ENCODE measurements at regions not wholly inside any gene's neighbourhood (a gene's known extent, or its start where the extent isn't known, plus 50 kb on each side); places are given as distances from the start of the nearest gene placed in this dataset.

- TF ChIP-seq TCF12 (IDR thresholded peaks at IDR 0.05), result no peak
- no peak for TF ChIP-seq MAX (IDR thresholded peaks at IDR 0.05; ENCODE audit: low read depth)
- TF ChIP-seq ELF1 (IDR thresholded peaks at IDR 0.05), result no peak
Measured at GRCh38 chr2:180334514-180334913, 327.4 kb upstream of the CWC22 start (continued).

GRCh38 chr2:180328795-180329422 lies 321.8 kb upstream of the CWC22 start:
- Histone ChIP-seq H3K4me2 (no peak overlapping the region), H4K20me1 (ENCODE audit: insufficient read depth) (no peaks in the 10 kb centered on the region), H3K4me1 (ENCODE audit: control insufficient read depth in 1 of 2, insufficient read depth in 2 of 2, low read depth in 1 of 2, low read length in 1 of 2) (no peaks in the 10 kb centered on the region), H3K4me3 (ENCODE audit: low read depth in 2 of 2, low read length in 1 of 2) (no peak overlapping the region), H3F3A (replicated peaks; ENCODE audit: insufficient read depth) (no peaks in the 10 kb centered on the region), H3K27ac (ENCODE audit: low read depth in 2 of 2, low read length in 1 of 2) (no peak overlapping the region), H3K79me2 (ENCODE audit: insufficient read depth) (no peaks in the 10 kb centered on the region), H3K9me3 (no peaks in the 10 kb centered on the region), H3K9ac (no peak overlapping the region), H3K36me3 (replicated peaks in 1 of 2; ENCODE audit: control insufficient read depth in 1 of 2, insufficient read depth in 2 of 2, low read length in 1 of 2) (no peaks in the 10 kb centered on the region), H3K27me3 (ENCODE audit: insufficient read depth) (no peaks in the 10 kb centered on the region), H3K9me2 (0 out of 2 replicates have a peak, but pooled peaks cover 2% of the 10 kb centered on the region), H2AFZ (ENCODE audit: low read depth) (no peak overlapping the region)
- DNase-seq, result no peak
- CTCF ChIA-PET, result no interaction called here
- WGBS (ENCODE audit: low lambda C conversion rate), result 16% methylated on average over 1 of the region's 1 CpG
- no peak for TF ChIP-seq RXRA (IDR thresholded peaks at IDR 0.05; ENCODE audit: borderline replicate concordance, low read depth)
- no peak for TF ChIP-seq USF2 (IDR thresholded peaks at IDR 0.05; ENCODE audit: borderline replicate concordance, low read depth, low read length)
- no peak for TF ChIP-seq SIN3A (IDR thresholded peaks at IDR 0.05; ENCODE audit: borderline replicate concordance, low read depth, low read length)
- no peak for TF ChIP-seq MAX (IDR thresholded peaks at IDR 0.05; ENCODE audit: low read depth)
- TF ChIP-seq TAF1 (IDR thresholded peaks at IDR 0.05; ENCODE audit: borderline replicate concordance, low read depth, low read length), result no peak
- TF ChIP-seq TEAD4 (IDR thresholded peaks at IDR 0.05; ENCODE audit: borderline replicate concordance, insufficient read depth), result no peak
- TF ChIP-seq IRF3 (IDR thresholded peaks at IDR 0.05; ENCODE audit: low read depth, low read length), result no peak
- no peak for TF ChIP-seq RAD21 (IDR thresholded peaks at IDR 0.05; ENCODE audit: low read length)
- POLR2A ChIA-PET, result no interaction called here

GRCh38 chr2:180327185-180327584 lies 320.1 kb upstream of the CWC22 start:
- no peaks in the 10 kb centered on the region for H3F3A ChIP-seq (replicated peaks; ENCODE audit: insufficient read depth)
- POLR2A ChIA-PET, result no interaction called here
- no peak for DNase-seq
- H3K27ac ChIP-seq (ENCODE audit: low read depth in 2 of 2, low read length in 1 of 2), result no peak overlapping the region
- H3K4me3 ChIP-seq (ENCODE audit: low read depth in 2 of 2, low read length in 1 of 2), result no peak overlapping the region
- no peak overlapping the region for H3K4me2 ChIP-seq
- H3K36me3 ChIP-seq (replicated peaks in 1 of 2; ENCODE audit: control insufficient read depth in 1 of 2, insufficient read depth in 2 of 2, low read length in 1 of 2), result no peaks in the 10 kb centered on the region
- no peaks in the 10 kb centered on the region for H3K79me2 ChIP-seq (ENCODE audit: insufficient read depth)
- CTCF ChIA-PET, result no interaction called here
- no peaks in the 10 kb centered on the region; a peak in 1 of 4 replicates for H3K4me1 ChIP-seq (ENCODE audit: control insufficient read depth in 1 of 2, insufficient read depth in 2 of 2, low read depth in 1 of 2, low read length in 1 of 2)
- H2AFZ ChIP-seq (ENCODE audit: low read depth), result no peak overlapping the region
- no peaks in the 10 kb centered on the region for H3K27me3 ChIP-seq (ENCODE audit: insufficient read depth)
- H3K9me2 ChIP-seq, result 0 out of 2 replicates have a peak, but pooled peaks cover 2% of the 10 kb centered on the region
- H3K9me3 ChIP-seq, result no peaks in the 10 kb centered on the region
- no peak overlapping the region for H3K9ac ChIP-seq
- no peaks in the 10 kb centered on the region for H4K20me1 ChIP-seq (ENCODE audit: insufficient read depth)
- TF ChIP-seq MAX (IDR thresholded peaks at IDR 0.05; ENCODE audit: low read depth) (no peak), FOSL2 (IDR thresholded peaks at IDR 0.05; ENCODE audit: borderline replicate concordance, low read depth) (no peak), ZBTB33 (IDR thresholded peaks at IDR 0.05; ENCODE audit: borderline replicate concordance, low read depth) (no peak), RXRA (IDR thresholded peaks at IDR 0.05; ENCODE audit: borderline replicate concordance, low read depth) (no peak), USF1 (IDR thresholded peaks at IDR 0.05; ENCODE audit: borderline replicate concordance, low read depth) (no peak), CHD2 (IDR thresholded peaks at IDR 0.05; ENCODE audit: low read length, partially characterized antibody) (no peak), REST (IDR thresholded peaks at IDR 0.05; ENCODE audit: low read depth, low read length) (no peak), TCF12 (IDR thresholded peaks at IDR 0.05) (no peak)

Measured in SK-N-SH (cell line).